NCI-H1092 (cell line): ENCODE measurements at regions not wholly inside any gene's neighbourhood (a gene's known extent, or its start where the extent isn't known, plus 50 kb on each side); places are given as distances from the start of the nearest gene placed in this dataset.

Experiments used
- DNase-seq: peaks from one replicate; lab custom pipeline; 2025; lab: John Stamatoyannopoulos, UW

GRCh38 chr7:97623333-97623732, 108.6 kb upstream of the TAC1 start:
- DNase-seq: no peak

GRCh38 chr7:97630116-97630515, 101.8 kb upstream of the TAC1 start:
- DNase-seq: no peak

- no peak for DNase-seq
Measured at GRCh38 chr7:97635622-97636021, 96.3 kb upstream of the TAC1 start.

GRCh38 chr7:97639036-97639435, 92.8 kb upstream of the TAC1 start:
- no peak for DNase-seq

- no peak for DNase-seq
Measured at GRCh38 chr7:97659363-97660045, 72.4 kb upstream of the TAC1 start.

GRCh38 chr7:97667359-97667758, 64.5 kb upstream of the TAC1 start:
- no peak for DNase-seq

GRCh38 chr7:97671571-97671970, 60.3 kb upstream of the TAC1 start:
- no peak for DNase-seq

- DNase-seq: no peak
Measured at GRCh38 chr7:97680622-97681021, 51.3 kb upstream of the TAC1 start.
